Esophagus squamous epithelium (tissue), 5 donors: ENCODE measurements at regions not wholly inside any gene's neighbourhood (a gene's known extent, or its start where the extent isn't known, plus 50 kb on each side); places are given as distances from the start of the nearest gene placed in this dataset.

Experiments used
- DNase-seq: peaks from one replicate; lab custom pipeline; 2025; lab: John Stamatoyannopoulos, UW
- H3K27ac ChIP-seq, 4 donors: fragments of 200-600 bp; sonication (generic); one replicate each; pipeline ENCODE4 v1.5.1; 2016 to 2019; ENCODE audit warnings: mild to moderate bottlenecking in 1 of 4
- H3K27me3 ChIP-seq, 4 donors: fragments of 200-600 bp; sonication (generic); 1 replicate in 3 of 4; 2 replicates in 1 of 4; pipeline versions ENCODE4 v1.5.1 to v1.6.0; 2017 to 2021; ENCODE audit warnings: antibody characterized with exemption in 1 of 4
- H3K36me3 ChIP-seq, 3 donors: fragments of 200-600 bp; sonication (generic); one replicate each; pipeline ENCODE4 v1.5.1; 2016 to 2019
- H3K4me1 ChIP-seq, 3 donors: fragments of 200-600 bp; sonication (generic); one replicate each; pipeline ENCODE4 v1.5.1; 2017 to 2019
- H3K4me3 ChIP-seq, 4 donors: fragments of 200-600 bp; sonication (generic); 1 replicate in 3 of 4; 2 replicates in 1 of 4; pipeline ENCODE4 v1.5.1; 2016 to 2019; ENCODE audit warnings: mild to moderate bottlenecking in 2 of 4, moderate library complexity in 1 of 4
- H3K9me3 ChIP-seq, 3 donors: fragments of 200-600 bp; sonication (generic); one replicate each; pipeline ENCODE4 v1.5.1; 2016 to 2019
- POLR2A ChIP-seq, 4 donors: fragments of 450-650 bp; IDR thresholded peaks; one replicate each; pipeline ENCODE4 v1.6.1; 2017; ENCODE audit warnings: antibody characterized with exemption in 4 of 4, mild to moderate bottlenecking in 4 of 4, moderate library complexity in 3 of 4
- WGBS, 2 donors: methylation state at CpG; one replicate each; pipeline ENCODE4 v1.1.5; 2018; 5-methylcytosine and 5-hydroxymethylcytosine counted together
- intact Hi-C: fragments of 100-400 bp; cut with DNase I; formaldehyde crosslinking; loops from one replicate; pipeline ENCODE4 v1.15.0; 2022
- TF ChIP-seq, protein P1 (sequence below), 6 experiments: fragments of 450-650 bp in 4 of 6; fragments of 200-600 bp in 2 of 6; sonication (generic) in 2 of 6; IDR thresholded peaks; one replicate each; pipeline ENCODE4 v1.5.1; 2016 to 2019; ENCODE audit warnings: antibody characterized with exemption in 6 of 6, mild to moderate bottlenecking in 4 of 6, moderate library complexity in 4 of 6
- donor health status: DM: yes; HTN: yes; CAD: no.

DNA sequence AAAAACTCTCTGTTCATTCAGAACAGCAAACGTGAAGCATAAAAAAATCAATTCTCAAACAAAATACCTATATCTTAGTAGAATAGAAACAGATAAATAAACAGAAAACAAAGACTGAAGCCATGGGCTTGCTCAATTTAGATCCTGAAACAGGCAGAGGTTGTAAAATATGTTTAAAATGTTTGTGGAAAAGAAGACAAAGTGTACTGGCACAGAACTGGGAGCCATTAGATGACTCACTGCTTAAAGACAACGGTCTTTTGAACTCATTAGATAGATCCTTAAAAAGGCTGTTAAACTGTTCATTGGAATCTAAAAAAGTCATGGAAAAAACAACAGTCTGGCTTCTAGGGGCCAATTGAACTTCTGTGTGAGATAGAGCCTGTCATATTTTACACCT is 247.0 kb upstream of the NDST4 start:
- 35 to 39% methylated on average over 2 of the region's 2 CpGs for WGBS, 2 donors
- no peak overlapping the region for H3K4me3 ChIP-seq
- no peaks in the 10 kb centered on the region for H3K27me3 ChIP-seq
- no peak for TF ChIP-seq POLR2A (IDR thresholded peaks at IDR 0.05)
- TF ChIP-seq, protein P1, sequence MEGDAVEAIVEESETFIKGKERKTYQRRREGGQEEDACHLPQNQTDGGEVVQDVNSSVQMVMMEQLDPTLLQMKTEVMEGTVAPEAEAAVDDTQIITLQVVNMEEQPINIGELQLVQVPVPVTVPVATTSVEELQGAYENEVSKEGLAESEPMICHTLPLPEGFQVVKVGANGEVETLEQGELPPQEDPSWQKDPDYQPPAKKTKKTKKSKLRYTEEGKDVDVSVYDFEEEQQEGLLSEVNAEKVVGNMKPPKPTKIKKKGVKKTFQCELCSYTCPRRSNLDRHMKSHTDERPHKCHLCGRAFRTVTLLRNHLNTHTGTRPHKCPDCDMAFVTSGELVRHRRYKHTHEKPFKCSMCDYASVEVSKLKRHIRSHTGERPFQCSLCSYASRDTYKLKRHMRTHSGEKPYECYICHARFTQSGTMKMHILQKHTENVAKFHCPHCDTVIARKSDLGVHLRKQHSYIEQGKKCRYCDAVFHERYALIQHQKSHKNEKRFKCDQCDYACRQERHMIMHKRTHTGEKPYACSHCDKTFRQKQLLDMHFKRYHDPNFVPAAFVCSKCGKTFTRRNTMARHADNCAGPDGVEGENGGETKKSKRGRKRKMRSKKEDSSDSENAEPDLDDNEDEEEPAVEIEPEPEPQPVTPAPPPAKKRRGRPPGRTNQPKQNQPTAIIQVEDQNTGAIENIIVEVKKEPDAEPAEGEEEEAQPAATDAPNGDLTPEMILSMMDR (IDR thresholded peaks at IDR 0.05) = no peak
- H3K27ac ChIP-seq = no peak overlapping the region
- DNase-seq = no peak
- intact Hi-C loops = no loop called here
- no peaks in the 10 kb centered on the region for H3K36me3 ChIP-seq
- H3K4me1 ChIP-seq = no peaks in the 10 kb centered on the region
- H3K9me3 ChIP-seq = peaks cover 0 to 5% (median 0%) of the 10 kb centered on the region in 3 donors

DNA sequence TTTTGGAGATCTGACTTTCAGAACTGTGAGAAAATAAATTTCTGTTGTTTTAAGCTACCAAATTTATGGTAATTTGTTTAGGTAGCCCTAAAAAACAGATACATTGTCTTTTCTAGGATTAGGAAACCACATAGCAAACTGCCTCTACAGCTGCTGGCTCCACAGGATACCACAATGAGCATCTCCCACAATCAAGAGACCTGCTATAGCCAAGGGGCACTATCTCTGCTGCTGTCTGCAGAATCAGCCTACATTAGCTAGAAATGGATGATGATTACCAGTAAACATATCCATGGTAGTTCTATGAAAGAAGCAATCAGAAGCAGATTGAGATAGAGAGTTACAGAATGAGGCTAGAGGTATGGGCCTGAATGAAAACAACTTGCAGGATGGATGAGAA is 244.4 kb upstream of the NDST4 start:
- intact Hi-C loops = no loop called here
- Histone ChIP-seq H3K4me1 (no peaks in the 10 kb centered on the region), H3K27me3 (no peaks in the 10 kb centered on the region), H3K9me3 (peaks cover 0 to 22% (median 2%) of the 10 kb centered on the region in 3 donors), H3K4me3 (no peak overlapping the region), H3K27ac (no peak overlapping the region), H3K36me3 (no peaks in the 10 kb centered on the region)
- no peak for TF ChIP-seq POLR2A (IDR thresholded peaks at IDR 0.05)
- TF ChIP-seq, protein P1 (IDR thresholded peaks at IDR 0.05) = no peak
- no peak for DNase-seq

DNA sequence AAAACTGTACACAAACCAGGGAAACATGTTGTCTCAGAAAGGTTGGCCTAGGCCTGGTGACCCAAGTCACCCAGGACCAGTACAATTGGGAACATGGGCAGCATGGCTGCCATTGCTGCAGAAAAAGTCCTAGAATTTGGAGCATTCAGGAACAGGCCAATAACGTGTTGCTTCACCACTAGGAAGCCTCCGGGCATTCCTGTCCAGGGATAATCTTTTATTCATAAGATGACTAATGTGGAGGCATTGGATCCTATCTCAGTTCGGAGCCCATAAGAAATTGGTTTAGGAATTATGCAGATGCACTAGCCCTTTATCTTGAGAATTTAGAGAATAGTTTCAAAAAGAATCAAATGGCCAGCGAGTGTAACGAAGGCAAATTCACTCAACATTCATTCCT is 242.8 kb upstream of the NDST4 start:
- Histone ChIP-seq H3K36me3 (no peaks in the 10 kb centered on the region), H3K9me3 (peaks cover 0 to 25% (median 2%) of the 10 kb centered on the region in 3 donors), H3K4me1 (no peaks in the 10 kb centered on the region), H3K27me3 (no peaks in the 10 kb centered on the region), H3K4me3 (no peak overlapping the region), H3K27ac (no peak overlapping the region)
- no peak for DNase-seq
- 74 to 76% methylated on average over 4 to 5 of the region's 5 CpGs for WGBS, 2 donors
- intact Hi-C loops = no loop called here
- TF ChIP-seq, protein P1 (IDR thresholded peaks at IDR 0.05) = no peak
- no peak for TF ChIP-seq POLR2A (IDR thresholded peaks at IDR 0.05)

DNA sequence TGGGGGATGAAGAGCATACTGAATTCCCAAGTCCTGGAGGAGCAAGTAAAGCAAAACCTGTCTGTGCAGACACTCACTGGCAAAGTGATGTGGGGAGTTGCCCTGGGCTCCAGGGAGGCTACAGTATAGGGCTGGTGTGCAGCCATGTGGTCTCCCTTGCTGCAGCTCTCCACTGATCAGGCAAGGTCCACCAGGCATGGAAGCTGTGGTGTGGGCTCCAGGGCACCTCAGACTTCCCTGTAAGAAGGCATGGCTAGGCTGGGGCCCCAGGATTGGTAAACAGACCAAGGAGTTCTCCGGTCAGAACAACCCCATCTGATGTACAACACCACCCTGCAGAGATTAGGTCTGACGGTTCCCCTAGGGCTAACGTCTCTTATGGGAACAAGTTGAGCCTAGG is 241.9 kb upstream of the NDST4 start:
- intact Hi-C loops = no loop called here
- H3K4me1 ChIP-seq = no peaks in the 10 kb centered on the region
- no peak overlapping the region for H3K4me3 ChIP-seq
- no peak for TF ChIP-seq POLR2A (IDR thresholded peaks at IDR 0.05)
- TF ChIP-seq, protein P1 (IDR thresholded peaks at IDR 0.05) = no peak
- H3K36me3 ChIP-seq = no peaks in the 10 kb centered on the region
- 47 to 75% methylated on average over 2 of the region's 3 CpGs for WGBS, 2 donors
- no peak overlapping the region for H3K27ac ChIP-seq
- DNase-seq = no peak
- no peaks in the 10 kb centered on the region for H3K27me3 ChIP-seq
- H3K9me3 ChIP-seq = peaks cover 0 to 25% (median 2%) of the 10 kb centered on the region in 3 donors

DNA sequence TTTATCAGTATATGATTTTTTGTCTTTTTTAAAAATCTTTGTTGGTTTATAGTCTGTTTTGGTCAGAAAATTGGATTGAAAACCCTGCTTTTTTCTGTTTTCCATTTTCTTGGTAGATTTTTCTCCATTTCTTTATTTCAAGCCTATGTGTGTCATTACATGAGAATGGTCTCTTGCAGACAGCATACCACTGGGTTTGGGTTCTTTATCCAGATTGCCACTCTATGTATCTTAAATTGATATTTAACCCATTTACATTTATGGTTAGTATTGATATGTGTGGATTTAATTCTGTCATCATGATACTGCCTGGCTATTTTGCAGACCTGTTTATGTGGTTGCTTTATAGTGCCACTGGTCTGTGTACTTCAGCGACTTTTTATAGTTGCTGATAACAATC is 239.9 kb upstream of the NDST4 start:
- H3K27me3 ChIP-seq = no peaks in the 10 kb centered on the region
- no peaks in the 10 kb centered on the region for H3K4me1 ChIP-seq
- no peak overlapping the region for H3K27ac ChIP-seq
- WGBS, 2 donors = 81 to 100% methylated on average over 1 of the region's 1 CpG
- peaks cover 0 to 25% (median 2%) of the 10 kb centered on the region in 3 donors for H3K9me3 ChIP-seq
- no peak for TF ChIP-seq POLR2A (IDR thresholded peaks at IDR 0.05)
- TF ChIP-seq, protein P1 (IDR thresholded peaks at IDR 0.05) = no peak
- intact Hi-C loops = no loop called here
- no peak for DNase-seq
- H3K4me3 ChIP-seq = no peak overlapping the region
- no peaks in the 10 kb centered on the region for H3K36me3 ChIP-seq
